NCI-H1694 treated with DMSO at 0.1 percent for 48 hours (cell line): ENCODE measurements at regions not wholly inside any gene's neighbourhood (a gene's known extent, or its start where the extent isn't known, plus 50 kb on each side); places are given as distances from the start of the nearest gene placed in this dataset.

Experiments
- DNase-seq: peaks from one replicate; lab custom pipeline; 2025; lab: John Stamatoyannopoulos, UW

GRCh38 chr1:79827446-79827845 is 820.9 kb upstream of the ADGRL4 start:
- no peak for DNase-seq

DNA sequence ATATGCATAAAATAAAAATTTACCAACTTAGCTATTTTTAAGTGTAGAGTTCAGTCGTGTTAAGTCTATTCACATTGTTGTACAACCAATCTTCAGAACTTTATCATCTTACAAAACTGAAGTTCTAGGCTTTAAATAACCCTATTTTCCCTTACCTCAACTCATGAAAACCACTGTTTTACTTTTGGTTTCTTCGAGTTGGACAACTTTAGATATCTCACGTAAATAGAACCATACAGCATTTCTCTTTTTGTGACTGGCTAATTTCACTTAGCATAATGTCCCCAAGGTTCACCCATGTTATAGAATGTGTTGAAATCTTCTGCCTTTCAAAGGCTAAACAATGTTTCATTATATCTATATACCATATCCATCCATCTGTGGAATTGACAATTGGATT is 819.0 kb upstream of the ADGRL4 start:
- no peak for DNase-seq

DNA sequence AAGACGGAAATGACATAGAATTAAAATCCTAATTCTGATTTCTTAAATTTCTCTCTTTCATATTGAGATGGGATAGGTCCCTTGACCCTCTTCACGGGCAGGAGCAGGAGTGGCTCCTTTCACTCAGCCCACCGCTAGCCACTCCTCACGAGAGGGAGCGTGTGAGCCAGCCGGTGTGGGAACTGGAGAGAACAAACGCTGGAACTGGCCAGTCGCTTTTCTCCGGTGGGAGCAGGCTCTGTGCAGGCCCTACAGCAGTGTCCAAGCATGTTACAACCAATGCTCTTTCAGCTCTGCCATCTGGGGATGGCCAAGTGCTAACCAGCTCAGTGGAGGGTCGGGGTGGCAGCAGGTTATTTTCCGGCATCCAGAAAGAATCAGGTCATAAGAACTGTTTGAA is 815.5 kb upstream of the ADGRL4 start:
- no peak for DNase-seq

DNA sequence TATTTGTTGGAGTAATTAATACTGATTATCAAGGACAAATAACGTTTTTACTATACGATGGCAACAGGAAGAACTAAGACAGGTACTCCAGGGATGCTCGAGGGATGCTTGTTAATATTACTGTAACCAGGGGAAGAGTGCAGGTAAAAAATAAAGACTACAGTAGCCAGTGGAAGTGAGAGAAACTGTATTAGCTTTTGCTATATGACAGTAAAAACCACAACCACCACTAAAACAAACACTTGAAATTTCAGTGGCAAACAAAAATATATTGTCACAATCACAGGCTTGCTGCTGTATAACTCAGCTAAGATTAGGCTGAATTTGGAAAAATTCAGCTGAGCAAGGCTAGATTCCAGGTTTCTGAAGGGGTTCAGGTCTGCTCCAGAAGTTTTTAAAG is 812.6 kb upstream of the ADGRL4 start:
- no peak for DNase-seq

DNA sequence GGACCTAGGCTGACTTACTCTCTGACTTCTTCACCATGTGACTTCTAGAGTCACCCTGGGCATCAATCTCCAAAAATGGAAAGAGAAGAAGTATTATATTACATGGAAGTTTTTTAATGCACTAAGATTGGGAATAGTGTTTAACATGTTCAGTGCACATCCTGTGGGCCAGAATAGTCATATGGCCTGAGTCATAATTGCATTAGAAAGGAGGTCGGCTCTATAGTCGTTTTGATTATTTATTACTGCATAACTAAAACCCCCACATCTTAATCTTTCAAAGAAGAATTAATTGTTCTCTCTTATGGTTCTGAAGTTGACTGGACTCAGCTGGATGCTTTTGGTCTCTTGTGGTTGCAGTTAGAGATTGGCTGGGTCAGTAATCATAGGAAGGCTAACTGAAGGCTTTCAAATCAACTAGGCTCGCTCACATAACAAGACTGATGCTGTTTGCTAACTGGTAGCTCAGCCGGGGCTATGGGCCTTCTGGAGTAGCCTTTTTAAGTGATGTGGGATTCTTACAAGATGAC is 810.6 kb upstream of the ADGRL4 start:
- no peak for DNase-seq

DNA sequence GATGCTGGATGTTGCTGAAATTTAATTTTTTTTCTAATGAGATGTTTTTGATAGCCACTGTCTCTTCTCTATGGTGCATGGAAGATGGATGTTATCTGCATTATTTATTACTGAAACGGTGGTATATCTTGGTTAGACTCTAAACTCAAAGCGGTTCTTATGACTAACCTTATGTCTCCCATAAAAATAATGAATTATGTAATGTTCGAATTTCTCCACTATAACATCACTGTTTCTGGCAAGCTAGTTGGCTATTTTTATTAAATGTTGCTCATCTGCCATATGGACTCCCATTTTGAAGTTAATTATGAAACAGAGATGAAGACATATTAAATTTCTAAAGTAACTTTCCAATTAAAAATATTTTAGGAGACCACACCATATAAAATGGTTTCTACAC is 808.6 kb upstream of the ADGRL4 start:
- no peak for DNase-seq

DNA sequence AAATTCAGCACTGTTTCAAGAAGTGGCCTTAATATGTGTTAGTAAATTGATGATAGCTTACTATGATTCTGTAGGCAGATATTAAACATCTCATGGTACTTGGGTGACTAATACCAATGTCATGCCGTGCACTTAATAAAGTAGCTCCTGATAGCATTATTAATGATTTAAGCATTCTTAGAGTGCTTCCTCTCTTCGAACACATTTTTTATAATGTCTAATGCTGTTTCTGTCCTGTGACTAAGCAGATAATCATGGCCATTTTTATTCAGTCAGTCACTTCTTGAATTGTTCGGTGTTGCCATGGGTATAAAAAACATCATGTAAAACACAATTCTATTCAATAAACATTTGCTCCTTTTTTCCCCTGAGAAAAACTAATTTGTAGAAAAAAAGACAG is 804.6 kb upstream of the ADGRL4 start:
- no peak for DNase-seq

- no peak for DNase-seq
Observed at GRCh38 chr1:79808816-79809475, 802.4 kb upstream of the ADGRL4 start.

DNA sequence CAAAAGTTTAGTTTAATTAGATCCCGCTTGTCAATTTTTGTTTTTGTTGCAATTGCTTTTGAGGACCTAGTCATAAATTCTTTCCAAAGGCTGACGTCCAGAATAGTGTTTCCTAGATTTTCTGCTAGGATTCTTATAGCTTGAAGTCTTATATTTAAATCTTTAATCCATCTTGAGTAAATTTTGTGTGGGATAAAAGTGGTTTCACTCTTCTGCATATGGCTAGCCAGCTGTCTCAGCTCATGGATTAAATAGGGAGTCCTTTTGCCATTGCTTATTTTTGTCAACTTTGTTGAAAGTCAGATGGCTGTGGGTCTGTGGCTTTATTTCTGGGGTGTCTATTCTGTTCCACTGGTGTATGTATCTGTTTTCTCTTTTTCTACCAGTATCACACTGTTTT is 801.3 kb upstream of the ADGRL4 start:
- DNase-seq, result no peak

DNA sequence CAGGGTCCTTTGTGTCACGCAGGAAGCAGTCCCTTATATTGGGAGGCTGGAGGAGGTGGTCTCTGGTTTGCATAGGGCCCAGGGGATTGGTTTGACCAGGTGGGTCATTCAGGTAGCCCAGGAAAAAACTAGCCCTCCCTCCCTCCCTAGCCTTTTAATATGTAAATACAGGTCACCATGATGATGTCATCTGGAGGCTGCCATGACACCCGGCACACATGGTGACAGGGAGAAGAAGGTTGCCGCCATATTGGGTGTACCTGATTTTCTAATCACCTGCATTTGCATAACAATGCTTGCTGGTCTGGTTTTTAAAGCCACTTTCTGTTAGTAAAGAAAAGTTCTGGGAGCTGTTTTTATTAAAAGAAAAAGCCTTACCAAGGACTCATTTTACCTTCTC is 791.0 kb upstream of the ADGRL4 start:
- DNase-seq, result no peak

DNA sequence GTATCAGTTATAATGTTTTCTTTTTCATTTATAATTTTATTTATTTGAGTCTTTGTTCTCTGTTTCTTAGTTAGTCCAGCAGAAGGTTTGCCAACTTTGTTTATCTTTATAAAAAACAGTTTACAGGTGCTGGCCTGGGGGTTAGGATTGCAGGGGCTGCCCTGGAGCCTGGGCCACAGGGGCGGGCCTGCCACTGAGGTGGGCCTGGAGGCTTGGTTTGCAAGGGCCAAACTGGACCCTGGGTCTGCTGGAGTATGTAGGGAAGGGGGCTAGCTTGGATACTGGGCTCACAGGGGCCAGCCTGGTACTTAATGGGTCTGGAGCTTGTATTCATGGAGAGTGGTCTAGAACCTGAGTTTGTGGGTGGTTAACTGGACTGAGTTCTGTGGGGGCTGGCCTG is 789.9 kb upstream of the ADGRL4 start:
- DNase-seq, result no peak

GRCh38 chr1:79792219-79792930 is 785.8 kb upstream of the ADGRL4 start:
- DNase-seq, result no peak

GRCh38 chr1:79791488-79792218 is 785.1 kb upstream of the ADGRL4 start:
- no peak for DNase-seq

GRCh38 chr1:79790950-79791349 is 784.4 kb upstream of the ADGRL4 start:
- DNase-seq, result no peak

- DNase-seq, result no peak
Observed at GRCh38 chr1:79787631-79788030, 781.1 kb upstream of the ADGRL4 start.

DNA sequence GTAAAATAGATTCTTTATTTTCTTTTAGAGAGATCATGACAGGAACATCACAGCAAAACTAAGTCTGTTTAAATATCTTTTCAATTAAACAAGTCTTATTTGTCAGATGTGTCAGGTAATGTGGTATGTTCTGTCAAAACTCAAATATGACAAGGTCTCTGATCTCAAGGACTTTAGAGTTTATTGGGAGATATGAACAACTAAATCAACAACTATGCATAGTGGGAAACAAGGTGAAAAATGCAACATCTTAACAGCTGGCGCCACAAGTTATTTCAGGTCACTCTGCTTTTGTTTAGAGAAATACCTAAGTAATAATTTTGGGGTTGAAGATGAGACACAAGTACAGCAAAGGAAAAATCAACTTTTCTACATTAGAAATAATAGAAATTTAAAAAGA is 779.4 kb upstream of the ADGRL4 start:
- no peak for DNase-seq

DNA sequence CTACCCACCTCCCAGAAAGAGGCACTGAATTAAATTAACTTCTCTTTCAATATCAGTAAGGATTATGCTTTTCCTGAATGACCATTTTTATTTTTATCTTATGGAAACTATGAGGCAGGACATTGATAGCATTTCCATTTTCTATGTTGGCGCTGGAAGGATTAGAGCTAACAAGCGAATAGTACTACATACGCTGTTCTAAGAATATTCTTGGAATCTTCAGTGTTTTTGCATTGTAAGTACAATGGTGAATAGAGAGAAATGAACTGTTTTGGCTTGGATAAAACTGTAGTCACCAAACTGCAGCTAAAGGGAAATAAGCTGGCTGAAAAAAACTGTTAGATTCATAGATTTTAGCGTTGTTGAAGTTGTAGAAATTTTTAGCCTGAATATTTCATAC is 779.0 kb upstream of the ADGRL4 start:
- no peak for DNase-seq

DNA sequence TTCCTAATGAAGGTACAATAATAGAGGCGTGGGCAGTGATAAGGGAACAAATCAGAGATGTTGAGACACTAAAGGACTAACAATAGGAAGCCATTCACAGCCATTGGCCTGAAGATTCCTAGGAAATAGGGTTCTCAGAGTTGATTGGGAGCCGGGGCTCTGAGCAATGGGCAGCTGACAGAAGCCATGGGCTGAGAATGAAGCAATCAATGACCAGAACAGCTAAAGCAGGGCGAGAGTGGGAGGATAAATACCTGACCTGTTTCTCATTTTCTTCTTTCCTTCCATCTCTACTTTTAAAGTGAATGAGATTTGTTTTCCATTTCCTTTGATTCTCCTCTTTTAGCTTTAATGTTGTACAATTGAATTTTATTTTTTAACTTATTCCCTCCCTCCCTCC is 774.7 kb upstream of the ADGRL4 start:
- no peak for DNase-seq

GRCh38 chr1:79777481-79778219 is 771.1 kb upstream of the ADGRL4 start:
- DNase-seq, result no peak

GRCh38 chr1:79775402-79775801 is 768.9 kb upstream of the ADGRL4 start:
- no peak for DNase-seq

DNA sequence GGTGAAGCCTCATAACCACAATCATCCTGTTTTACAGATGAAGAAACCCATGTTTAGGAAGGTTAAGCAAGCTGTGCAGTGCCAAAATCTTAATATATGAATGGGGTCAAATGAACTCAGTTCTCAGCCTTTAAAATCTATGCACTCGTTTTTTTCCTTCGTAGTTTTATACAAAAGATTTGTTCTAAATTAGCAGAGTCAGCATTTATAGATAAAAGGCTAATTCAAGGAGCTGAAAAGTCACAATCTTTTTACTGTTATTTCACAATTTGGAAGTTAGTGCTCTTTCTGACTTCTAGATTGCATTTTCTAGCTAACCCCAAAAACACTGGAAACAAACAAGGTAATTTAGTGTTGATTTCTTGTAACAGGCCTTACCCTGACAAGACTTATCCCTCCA is 766.9 kb upstream of the ADGRL4 start:
- no peak for DNase-seq

DNA sequence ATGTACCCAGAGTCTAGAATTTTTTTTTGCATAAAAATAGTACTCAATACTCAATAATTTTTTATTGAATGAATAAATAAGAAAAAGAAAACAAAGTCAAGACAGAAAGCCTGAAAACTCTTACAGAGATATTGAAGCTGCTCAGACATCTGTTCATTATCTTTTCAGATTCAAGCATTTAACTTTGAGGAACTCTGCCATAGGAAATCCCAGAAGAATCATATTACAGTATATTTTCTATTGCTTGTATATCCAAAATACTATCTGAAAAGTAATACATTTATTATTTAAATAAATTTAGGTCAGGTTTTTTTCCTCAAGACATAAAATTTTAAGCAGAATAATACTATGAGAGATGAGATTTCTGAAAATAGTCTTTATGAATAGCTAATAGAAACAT is 755.9 kb upstream of the ADGRL4 start:
- no peak for DNase-seq
